ENCODE measurements at regions not wholly inside any gene's neighbourhood (a gene's known extent, or its start where the extent isn't known, plus 50 kb on each side); places are given as distances from the start of the nearest gene placed in this dataset.

DNA sequence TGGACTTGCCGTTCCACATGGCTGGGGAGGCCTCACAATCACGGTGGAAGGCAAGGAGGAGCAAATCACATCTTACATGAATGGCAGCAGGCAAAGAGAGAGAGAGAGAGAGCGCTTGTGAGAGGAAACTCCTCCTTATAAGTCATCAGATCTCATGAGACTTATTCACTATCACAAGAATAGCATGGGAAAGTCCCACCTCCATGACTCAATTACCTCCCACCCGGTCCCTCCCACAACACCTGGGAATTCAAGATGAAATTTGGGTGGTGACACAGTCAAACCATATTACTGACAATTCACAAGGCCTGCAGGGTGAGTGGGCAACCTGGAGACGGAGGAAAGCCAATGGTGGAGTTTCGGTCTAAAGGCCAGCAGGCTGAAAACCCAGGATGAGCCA lies 394.3 kb upstream of the TRAM1L1 start:
- TF ChIP-seq, protein P1, sequence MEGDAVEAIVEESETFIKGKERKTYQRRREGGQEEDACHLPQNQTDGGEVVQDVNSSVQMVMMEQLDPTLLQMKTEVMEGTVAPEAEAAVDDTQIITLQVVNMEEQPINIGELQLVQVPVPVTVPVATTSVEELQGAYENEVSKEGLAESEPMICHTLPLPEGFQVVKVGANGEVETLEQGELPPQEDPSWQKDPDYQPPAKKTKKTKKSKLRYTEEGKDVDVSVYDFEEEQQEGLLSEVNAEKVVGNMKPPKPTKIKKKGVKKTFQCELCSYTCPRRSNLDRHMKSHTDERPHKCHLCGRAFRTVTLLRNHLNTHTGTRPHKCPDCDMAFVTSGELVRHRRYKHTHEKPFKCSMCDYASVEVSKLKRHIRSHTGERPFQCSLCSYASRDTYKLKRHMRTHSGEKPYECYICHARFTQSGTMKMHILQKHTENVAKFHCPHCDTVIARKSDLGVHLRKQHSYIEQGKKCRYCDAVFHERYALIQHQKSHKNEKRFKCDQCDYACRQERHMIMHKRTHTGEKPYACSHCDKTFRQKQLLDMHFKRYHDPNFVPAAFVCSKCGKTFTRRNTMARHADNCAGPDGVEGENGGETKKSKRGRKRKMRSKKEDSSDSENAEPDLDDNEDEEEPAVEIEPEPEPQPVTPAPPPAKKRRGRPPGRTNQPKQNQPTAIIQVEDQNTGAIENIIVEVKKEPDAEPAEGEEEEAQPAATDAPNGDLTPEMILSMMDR (conservative IDR thresholded peaks at IDR 0.05; ENCODE audit: low read depth, low read length), result no peak
- Histone ChIP-seq H4K20me1 (ENCODE audit: insufficient read depth) (no peaks in the 10 kb centered on the region), H3K4me3 (IDR thresholded peaks at IDR 0.05; ENCODE audit: insufficient read depth, low read depth, low read length) (no peak overlapping the region), H3K4me2 (no peak overlapping the region), H3K27ac (no peak overlapping the region), H3K4me1 (ENCODE audit: low read depth, poor library complexity, severe bottlenecking) (no peaks in the 10 kb centered on the region), H3K36me3 (ENCODE audit: insufficient read depth) (no peaks in the 10 kb centered on the region), H2AFZ (ENCODE audit: low read depth) (no peak overlapping the region), H3K9ac (no peak overlapping the region), H3K27me3 (ENCODE audit: insufficient read depth, low read depth) (no peaks in the 10 kb centered on the region), H3K79me2 (ENCODE audit: insufficient read depth, low read depth) (no peaks in the 10 kb centered on the region)

DNA sequence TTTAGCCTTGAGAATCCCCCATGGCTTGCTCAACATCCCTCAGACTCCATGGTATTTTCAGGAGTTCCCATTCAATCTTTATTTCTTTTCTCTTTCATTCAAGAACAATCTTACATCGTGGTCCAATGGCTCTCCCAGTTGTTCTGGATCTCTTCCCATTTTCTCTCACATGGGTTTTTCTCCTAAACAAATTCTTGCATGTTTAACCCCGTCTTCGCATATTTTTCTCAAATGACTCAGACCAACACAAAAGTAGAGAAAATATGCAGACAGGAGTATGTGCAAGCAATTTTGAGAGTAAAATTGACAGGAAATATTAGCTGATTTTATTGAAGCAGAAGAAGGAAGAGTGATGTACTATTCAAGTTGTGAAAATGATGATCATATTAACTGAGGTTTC lies 396.4 kb upstream of the TRAM1L1 start:
- Histone ChIP-seq H3K36me3 (ENCODE audit: insufficient read depth) (no peaks in the 10 kb centered on the region), H3K4me1 (ENCODE audit: low read depth, poor library complexity, severe bottlenecking) (no peaks in the 10 kb centered on the region), H3K79me2 (ENCODE audit: insufficient read depth, low read depth) (no peaks in the 10 kb centered on the region), H3K4me2 (no peak overlapping the region), H3K4me3 (IDR thresholded peaks at IDR 0.05; ENCODE audit: insufficient read depth, low read depth, low read length) (no peak overlapping the region), H3K27me3 (ENCODE audit: insufficient read depth, low read depth) (no peaks in the 10 kb centered on the region), H2AFZ (ENCODE audit: low read depth) (no peak overlapping the region), H3K9ac (no peak overlapping the region), H3K27ac (no peak overlapping the region), H4K20me1 (ENCODE audit: insufficient read depth) (no peaks in the 10 kb centered on the region)
- TF ChIP-seq, protein P1 (conservative IDR thresholded peaks at IDR 0.05; ENCODE audit: low read depth, low read length), result no peak

DNA sequence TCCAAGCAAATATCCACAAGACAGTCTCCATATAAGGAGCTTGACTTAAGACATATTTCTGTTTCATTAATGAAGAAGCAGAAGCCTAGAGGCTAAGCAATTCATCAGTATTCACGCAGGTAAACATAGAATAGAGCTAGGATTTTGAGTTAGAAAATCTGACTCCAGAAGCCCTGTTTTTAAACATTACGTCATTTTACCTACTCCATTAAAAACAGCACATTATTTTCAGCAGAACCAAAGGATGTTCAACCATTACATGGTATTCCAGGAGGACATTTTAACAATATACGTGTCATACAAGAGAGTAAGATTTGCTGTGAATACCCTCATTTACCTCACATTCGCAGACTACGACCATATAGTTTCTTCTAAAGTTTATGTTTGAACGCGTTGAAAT lies 403.3 kb upstream of the TRAM1L1 start:
- no peak overlapping the region for H3K27ac ChIP-seq
- H2AFZ ChIP-seq (ENCODE audit: low read depth), result no peak overlapping the region
- H3K36me3 ChIP-seq (ENCODE audit: insufficient read depth), result no peaks in the 10 kb centered on the region
- TF ChIP-seq, protein P1 (conservative IDR thresholded peaks at IDR 0.05; ENCODE audit: low read depth, low read length), result no peak
- no peaks in the 10 kb centered on the region for H4K20me1 ChIP-seq (ENCODE audit: insufficient read depth)
- no peak overlapping the region for H3K4me3 ChIP-seq (IDR thresholded peaks at IDR 0.05; ENCODE audit: insufficient read depth, low read depth, low read length)
- no peaks in the 10 kb centered on the region for H3K27me3 ChIP-seq (ENCODE audit: insufficient read depth, low read depth)
- H3K9ac ChIP-seq, result no peak overlapping the region
- H3K4me1 ChIP-seq (ENCODE audit: low read depth, poor library complexity, severe bottlenecking), result no peaks in the 10 kb centered on the region
- H3K4me2 ChIP-seq, result no peak overlapping the region
- H3K79me2 ChIP-seq (ENCODE audit: insufficient read depth, low read depth), result no peaks in the 10 kb centered on the region

DNA sequence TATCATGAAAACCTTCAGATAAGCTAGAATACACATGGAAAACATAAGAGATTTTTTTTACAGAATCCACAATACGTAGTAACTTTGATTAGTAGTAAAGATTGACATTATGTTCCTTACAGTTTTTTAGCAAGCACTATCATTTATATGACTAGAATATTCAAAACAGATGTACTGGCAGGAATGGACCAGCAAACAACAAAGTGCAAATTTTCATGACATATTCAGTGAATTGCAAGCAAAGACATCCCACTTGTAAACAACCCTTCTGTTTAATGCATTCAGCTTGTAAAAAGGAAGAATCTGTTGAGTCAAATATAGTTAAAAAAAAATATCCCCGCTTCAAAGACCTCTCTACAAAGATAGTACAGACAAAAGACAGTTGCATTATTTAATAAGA lies 403.7 kb upstream of the TRAM1L1 start:
- TF ChIP-seq, protein P1 (conservative IDR thresholded peaks at IDR 0.05; ENCODE audit: low read depth, low read length), result no peak

More for the DNA sequence above, 403.7 kb upstream of the TRAM1L1 start:
- Histone ChIP-seq H3K4me1 (ENCODE audit: low read depth, poor library complexity, severe bottlenecking) (no peaks in the 10 kb centered on the region), H3K27me3 (ENCODE audit: insufficient read depth, low read depth) (no peaks in the 10 kb centered on the region), H3K9ac (no peak overlapping the region), H3K4me3 (IDR thresholded peaks at IDR 0.05; ENCODE audit: insufficient read depth, low read depth, low read length) (no peak overlapping the region), H4K20me1 (ENCODE audit: insufficient read depth) (no peaks in the 10 kb centered on the region), H3K36me3 (ENCODE audit: insufficient read depth) (no peaks in the 10 kb centered on the region), H3K4me2 (no peak overlapping the region), H3K27ac (no peak overlapping the region), H2AFZ (ENCODE audit: low read depth) (no peak overlapping the region), H3K79me2 (ENCODE audit: insufficient read depth, low read depth) (no peaks in the 10 kb centered on the region)

Measured in KMS-11 (cell line).